Renal cortex interstitium (tissue), 11 donors: ENCODE measurements at regions not wholly inside any gene's neighbourhood (a gene's known extent, or its start where the extent isn't known, plus 50 kb on each side); places are given as distances from the start of the nearest gene placed in this dataset.

Experiments
- DNase-seq, 11 donors: peaks; one replicate each; pipeline ENCODE4 v3.0.0-alpha.2; 2013; ENCODE audit warnings: low read depth in 9 of 11, low spot score in 4 of 11; ENCODE audit errors: extremely low read depth in 1 of 11

- DNase-seq: no peak
These were observed 95.2 kb upstream of the ZNF716 start for GRCh38 chr7:57354679-57355338.

GRCh38 chr7:57361406-57361805 is 88.6 kb upstream of the ZNF716 start:
- no peak for DNase-seq

GRCh38 chr7:57362868-57363267 is 87.1 kb upstream of the ZNF716 start:
- no peak for DNase-seq

GRCh38 chr7:57363321-57363720 is 86.7 kb upstream of the ZNF716 start:
- DNase-seq: no peak

GRCh38 chr7:57364933-57365710 is 84.9 kb upstream of the ZNF716 start:
- DNase-seq: no peak

- no peak for DNase-seq
These were observed 82.8 kb upstream of the ZNF716 start for GRCh38 chr7:57367171-57367570.

DNA sequence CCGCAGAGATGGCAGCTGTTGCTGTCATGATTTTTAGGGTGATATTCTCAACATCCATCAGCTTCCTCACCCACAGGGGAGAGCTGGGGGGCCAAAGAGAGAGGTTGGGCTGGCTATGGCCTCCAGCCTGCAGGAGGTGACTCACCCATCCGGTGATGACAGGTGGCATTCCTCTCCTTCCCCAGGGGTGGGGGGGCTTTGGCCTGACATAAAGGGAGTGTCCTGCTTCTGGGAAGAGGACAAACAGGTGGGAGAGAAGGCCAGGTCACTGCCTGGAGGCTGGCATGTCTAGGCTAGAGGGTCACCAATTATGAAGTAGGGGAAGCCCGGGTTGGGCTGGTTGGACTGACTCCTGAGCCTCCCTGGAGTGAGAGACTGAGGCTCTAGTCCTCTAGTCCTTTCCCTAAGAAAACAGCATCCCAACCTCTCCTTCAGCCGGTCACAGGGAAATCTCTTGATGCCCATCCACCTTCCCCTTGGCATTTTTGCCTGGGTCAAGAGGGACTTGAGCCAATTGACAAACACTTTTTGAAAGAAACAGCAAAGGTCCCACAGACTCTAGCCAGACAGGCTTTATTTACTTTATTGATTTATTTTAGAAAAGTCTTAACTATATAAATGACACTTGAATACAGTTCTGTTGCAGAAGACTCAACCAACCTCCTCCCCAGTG is 79.8 kb upstream of the ZNF716 start:
- DNase-seq: no peak

DNA sequence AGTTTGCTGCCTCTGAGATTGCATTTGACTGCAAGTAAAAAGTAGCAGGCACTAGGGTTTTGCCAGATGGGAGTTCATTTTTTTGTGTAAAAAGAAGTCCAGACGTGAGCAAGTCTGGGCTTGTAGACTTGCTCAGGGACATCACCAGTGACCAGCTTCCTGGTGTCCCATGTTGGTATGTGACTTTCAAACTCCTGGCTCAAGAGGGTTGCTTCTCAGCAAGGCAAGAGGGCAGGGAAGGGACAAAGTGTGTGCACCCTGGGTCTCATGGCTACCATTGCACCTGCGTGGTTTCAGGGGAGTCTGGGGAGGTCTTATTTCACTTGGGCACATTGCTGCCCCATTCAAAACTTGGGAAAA is 79.3 kb upstream of the ZNF716 start:
- no peak for DNase-seq

DNA sequence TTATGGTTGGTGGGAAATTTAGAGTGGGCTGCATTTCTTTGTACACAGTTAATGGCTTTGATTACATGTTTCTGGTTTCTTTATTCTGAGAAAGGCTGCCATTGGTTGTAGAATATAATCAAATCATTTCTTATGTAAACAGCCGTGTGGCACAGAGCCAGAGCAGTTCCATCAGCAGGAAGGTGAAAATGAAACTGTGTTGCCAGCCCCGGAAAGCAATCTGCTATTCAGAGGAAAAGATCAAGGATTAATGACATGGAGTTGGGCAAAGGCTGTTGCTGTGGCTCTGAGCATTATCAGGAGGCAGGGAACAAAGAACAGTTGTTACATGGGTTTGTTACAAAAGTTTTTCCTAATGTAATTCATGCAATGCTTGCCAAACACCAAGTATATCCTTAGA is 74.2 kb upstream of the ZNF716 start:
- DNase-seq: no peak

DNA sequence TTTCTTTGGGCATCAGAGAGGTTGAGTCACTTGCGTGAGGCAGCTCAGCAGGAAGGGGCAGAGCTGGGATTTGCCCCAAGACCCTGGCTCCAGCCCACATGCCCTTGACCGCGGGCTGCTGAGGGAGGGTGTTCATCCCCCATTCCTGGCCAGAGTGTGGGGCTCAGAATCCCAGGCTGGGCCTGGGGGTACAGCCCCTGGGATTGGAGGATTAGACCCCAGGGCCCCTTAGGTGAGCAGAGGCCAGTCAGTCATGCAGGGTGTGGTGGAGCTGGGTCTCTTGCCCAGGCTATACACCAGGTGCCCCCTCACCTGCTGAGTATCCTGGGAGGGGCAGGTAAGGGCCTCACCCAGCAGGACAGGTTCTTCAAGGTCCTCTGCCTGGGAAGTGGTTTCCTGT is 68.4 kb upstream of the ZNF716 start:
- no peak for DNase-seq

- DNase-seq: no peak
These were observed 65.6 kb upstream of the ZNF716 start for GRCh38 chr7:57384380-57384779.

GRCh38 chr7:57385668-57386067 is 64.3 kb upstream of the ZNF716 start:
- no peak for DNase-seq

- DNase-seq: no peak
These were observed 61.2 kb upstream of the ZNF716 start for GRCh38 chr7:57388761-57389160.

- DNase-seq: no peak
These were observed 51.4 kb upstream of the ZNF716 start for GRCh38 chr7:57398548-57398947.

- DNase-seq: no peak
These were observed 50.6 kb upstream of the ZNF716 start for GRCh38 chr7:57399251-57399940.

DNA sequence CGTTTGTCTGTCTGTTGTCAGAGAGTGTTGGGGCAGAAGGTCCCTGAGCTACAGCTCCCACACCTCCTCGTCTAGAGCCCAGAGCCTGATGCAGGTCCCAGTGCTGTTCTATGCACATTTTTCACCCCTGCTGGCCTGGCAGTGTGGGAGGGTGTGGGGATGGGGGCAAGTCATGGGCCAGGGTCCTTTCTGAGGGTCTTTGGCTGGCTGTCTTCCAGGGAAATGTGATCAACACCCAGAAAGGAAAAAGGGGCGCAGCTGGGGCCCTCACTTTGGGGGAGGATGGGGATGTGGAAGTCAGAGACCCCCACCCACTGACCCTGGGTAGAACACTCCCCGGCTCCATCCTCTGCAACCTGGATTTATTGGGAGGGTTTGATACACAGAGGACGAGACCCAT is 50.0 kb upstream of the ZNF716 start:
- no peak for DNase-seq
